Neural progenitor cell (in vitro differentiated cells): ENCODE measurements at regions not wholly inside any gene's neighbourhood (a gene's known extent, or its start where the extent isn't known, plus 50 kb on each side); places are given as distances from the start of the nearest gene placed in this dataset.

Experiments
- CTCF ChIP-seq: fragments of 200-600 bp; sonication (generic); IDR thresholded peaks from 2 replicates; pipeline ENCODE4 v1.5.1; 2017; ENCODE audit warnings: antibody characterized with exemption, mild to moderate bottlenecking
- EZH2 ChIP-seq: fragments of 200-600 bp; sonication (generic); IDR thresholded peaks from 2 replicates; pipeline ENCODE4 v1.6.1; 2017; ENCODE audit warnings: antibody characterized with exemption, mild to moderate bottlenecking, moderate library complexity

- TF ChIP-seq CTCF, result peak; percentile 56
- peak; percentile 23 for TF ChIP-seq EZH2
These were observed 291.8 kb upstream of the DAB2 start for GRCh38 chr5:39716532-39717028.
